CD14-positive monocyte (primary cell): ENCODE measurements at regions not wholly inside any gene's neighbourhood (a gene's known extent, or its start where the extent isn't known, plus 50 kb on each side); places are given as distances from the start of the nearest gene placed in this dataset.

ENCODE experiments used
- DNase-seq, 3 donors: peaks; one replicate each; pipeline ENCODE4 v3.0.0-alpha.2; 2011 to 2022
- H2AFZ ChIP-seq: 2 replicates; pipeline ENCODE4 v1.6.0; 2012; ENCODE audit warnings: mild to moderate bottlenecking, low read depth, low read length, inconsistent platforms; ENCODE audit not compliant: insufficient read depth, poor library complexity, severe bottlenecking
- H3K27ac ChIP-seq, 2 donors: 1 replicate in 1 of 2; 2 replicates in 1 of 2; pipeline ENCODE4 v1.5.1; 2012 to 2013; ENCODE audit warnings: low read length in 2 of 2, control low read depth in 1 of 2, inconsistent platforms in 1 of 2, low read depth in 1 of 2, mild to moderate bottlenecking in 1 of 2
- H3K27me3 ChIP-seq, 2 donors: one replicate each; pipeline versions ENCODE4 v1.6.0 to v1.6.1; 2011 to 2013; ENCODE audit warnings: low read length in 2 of 2; ENCODE audit not compliant: control insufficient read depth in 2 of 2, insufficient read depth in 2 of 2
- H3K36me3 ChIP-seq, 2 donors: replicated peaks in 1 of 2; 1 replicate in 1 of 2; 2 replicates in 1 of 2; pipeline versions ENCODE4 v1.5.1 to v1.6.1; 2012 to 2013; ENCODE audit warnings: low read length in 2 of 2, control low read depth in 1 of 2, inconsistent platforms in 1 of 2, mild to moderate bottlenecking in 1 of 2; ENCODE audit not compliant: insufficient read depth in 2 of 2, control insufficient read depth in 1 of 2
- H3K4me1 ChIP-seq, 2 donors: 1 replicate in 1 of 2; 2 replicates in 1 of 2; pipeline versions ENCODE4 v1.5.1 to v1.6.1; 2012 to 2013; ENCODE audit warnings: low read length in 2 of 2, control low read depth in 1 of 2, inconsistent platforms in 1 of 2, mild to moderate bottlenecking in 1 of 2, moderate library complexity in 1 of 2; ENCODE audit not compliant: insufficient read depth in 2 of 2, control insufficient read depth in 1 of 2
- H3K4me2 ChIP-seq: replicated peaks from 2 replicates; pipeline ENCODE3; 2012; ENCODE audit warnings: low read length, moderate library complexity, mild to moderate bottlenecking; ENCODE audit not compliant: poor library complexity, severe bottlenecking; ENCODE audit errors: extremely low read depth
- H3K4me3 ChIP-seq, 3 experiments: fragments of 200-600 bp in 1 of 3; sonication (generic) in 1 of 3; replicated peaks in 1 of 3; 1 replicate in 2 of 3; 2 replicates in 1 of 3; pipeline ENCODE4 v1.5.1; 2011 to 2013; ENCODE audit warnings: low read length in 3 of 3, mild to moderate bottlenecking in 3 of 3, control low read depth in 2 of 3, low read depth in 2 of 3, inconsistent platforms in 1 of 3, moderate library complexity in 1 of 3
- H3K79me2 ChIP-seq: 2 replicates; pipeline ENCODE4 v1.6.0; 2012; ENCODE audit warnings: mild to moderate bottlenecking, control low read depth, inconsistent platforms, low read length, moderate library complexity; ENCODE audit not compliant: insufficient read depth
- H3K9ac ChIP-seq: 2 replicates; pipeline ENCODE4 v1.6.0; 2017; ENCODE audit warnings: low read length, mild to moderate bottlenecking; ENCODE audit not compliant: insufficient read depth, poor library complexity, severe bottlenecking
- H3K9me3 ChIP-seq, 2 donors: replicated peaks in 1 of 2; 1 replicate in 1 of 2; 2 replicates in 1 of 2; pipeline versions ENCODE4 v1.5.1 to v1.6.1; 2012 to 2013; ENCODE audit warnings: low read length in 2 of 2, control low read depth in 1 of 2; ENCODE audit not compliant: control insufficient read depth in 1 of 2, insufficient read depth in 1 of 2
- H4K20me1 ChIP-seq: 2 replicates; pipeline ENCODE4 v1.6.0; 2012; ENCODE audit warnings: mild to moderate bottlenecking, low read length, control low read depth, moderate library complexity; ENCODE audit not compliant: insufficient read depth
- H3K27ac Mint-ChIP-seq, 7 donors: one replicate each; pipeline ENCODE4 v1.8.0; 2020; ENCODE audit warnings: mild to moderate bottlenecking in 7 of 7, mixed read lengths in 7 of 7, moderate library complexity in 6 of 7, inconsistent platforms in 2 of 7
- H3K27me3 Mint-ChIP-seq, 3 donors: one replicate each; pipeline ENCODE4 v1.8.0; 2021 to 2022; ENCODE audit warnings: low read depth in 3 of 3, mild to moderate bottlenecking in 3 of 3, mixed read lengths in 3 of 3, moderate library complexity in 3 of 3, inconsistent platforms in 1 of 3
- H3K36me3 Mint-ChIP-seq, 2 donors: one replicate each; pipeline ENCODE4 v1.8.0; 2020; ENCODE audit warnings: mixed read lengths in 2 of 2, inconsistent platforms in 1 of 2, mild to moderate bottlenecking in 1 of 2
- H3K4me1 Mint-ChIP-seq: one replicate; pipeline ENCODE4 v1.8.0; 2020; ENCODE audit warnings: mild to moderate bottlenecking, mixed read lengths
- H3K4me3 Mint-ChIP-seq, 2 donors: one replicate each; pipeline ENCODE4 v1.8.0; 2020; ENCODE audit warnings: mild to moderate bottlenecking in 2 of 2, mixed read lengths in 2 of 2, moderate library complexity in 1 of 2
- H3K9me3 Mint-ChIP-seq, 7 donors: one replicate each; pipeline ENCODE4 v1.8.0; 2020 to 2022; ENCODE audit warnings: mixed read lengths in 7 of 7, mild to moderate bottlenecking in 6 of 7, moderate library complexity in 6 of 7, inconsistent platforms in 2 of 7
- WGBS: methylation state at CpG from one replicate; pipeline ENCODE4 v1.1.5; 2013; ENCODE audit warnings: missing lambda C conversion rate; ENCODE audit not compliant: insufficient coverage; 5-methylcytosine and 5-hydroxymethylcytosine counted together
- intact Hi-C, 2 donors: fragments of 100-400 bp; cut with micrococcal nuclease; formaldehyde crosslinking; loops; one replicate each; pipeline versions ENCODE4 v1.15.0 to v1.15.1; 2023
- TF ChIP-seq, protein P1 (sequence below): fragments of 200-600 bp; IDR thresholded peaks from one replicate; pipeline ENCODE4 v1.8.0; 2022; ENCODE audit warnings: antibody characterized with exemption, mild to moderate bottlenecking

DNA sequence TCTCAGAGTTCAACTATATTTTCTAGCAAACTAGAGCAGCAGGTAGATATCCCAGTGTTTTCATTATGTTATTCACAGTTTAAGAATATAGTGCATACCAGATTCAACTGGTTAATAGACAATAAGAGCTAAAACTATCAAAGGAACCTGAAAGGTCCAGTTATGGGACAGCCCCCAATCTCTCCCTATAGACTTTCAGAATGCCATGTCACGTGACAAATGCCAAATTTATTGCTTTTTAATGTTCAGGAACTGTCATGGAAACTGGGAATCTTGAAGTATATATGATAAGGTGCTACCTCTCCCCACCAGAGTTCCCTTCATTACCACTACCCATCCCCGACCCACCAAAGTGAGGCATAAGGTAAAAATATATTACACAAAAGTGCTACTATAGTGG, 629.0 kb upstream of the SEMA6A start:
- H4K20me1 ChIP-seq, result no peaks in the 10 kb centered on the region
- TF ChIP-seq, protein P1, sequence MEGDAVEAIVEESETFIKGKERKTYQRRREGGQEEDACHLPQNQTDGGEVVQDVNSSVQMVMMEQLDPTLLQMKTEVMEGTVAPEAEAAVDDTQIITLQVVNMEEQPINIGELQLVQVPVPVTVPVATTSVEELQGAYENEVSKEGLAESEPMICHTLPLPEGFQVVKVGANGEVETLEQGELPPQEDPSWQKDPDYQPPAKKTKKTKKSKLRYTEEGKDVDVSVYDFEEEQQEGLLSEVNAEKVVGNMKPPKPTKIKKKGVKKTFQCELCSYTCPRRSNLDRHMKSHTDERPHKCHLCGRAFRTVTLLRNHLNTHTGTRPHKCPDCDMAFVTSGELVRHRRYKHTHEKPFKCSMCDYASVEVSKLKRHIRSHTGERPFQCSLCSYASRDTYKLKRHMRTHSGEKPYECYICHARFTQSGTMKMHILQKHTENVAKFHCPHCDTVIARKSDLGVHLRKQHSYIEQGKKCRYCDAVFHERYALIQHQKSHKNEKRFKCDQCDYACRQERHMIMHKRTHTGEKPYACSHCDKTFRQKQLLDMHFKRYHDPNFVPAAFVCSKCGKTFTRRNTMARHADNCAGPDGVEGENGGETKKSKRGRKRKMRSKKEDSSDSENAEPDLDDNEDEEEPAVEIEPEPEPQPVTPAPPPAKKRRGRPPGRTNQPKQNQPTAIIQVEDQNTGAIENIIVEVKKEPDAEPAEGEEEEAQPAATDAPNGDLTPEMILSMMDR, result no peak
- no peak overlapping the region for H3K4me3 ChIP-seq
- peaks cover 5 to 14% of the 10 kb centered on the region in 2 donors for H3K9me3 ChIP-seq
- H3K36me3 ChIP-seq, result no peaks in the 10 kb centered on the region
- H3K9me3 Mint-ChIP-seq, result peaks cover 0 to 10% (median 5%) of the 10 kb centered on the region in 7 donors
- no peak for DNase-seq
- intact Hi-C loops, result no loop called here
- no peak overlapping the region for H3K27ac Mint-ChIP-seq
- no peaks in the 10 kb centered on the region for H3K4me1 ChIP-seq
- H3K79me2 ChIP-seq, result no peaks in the 10 kb centered on the region
- no peak overlapping the region for H2AFZ ChIP-seq
- H3K27me3 Mint-ChIP-seq, result no peaks in the 10 kb centered on the region
- H3K4me2 ChIP-seq, result no peak overlapping the region
- H3K27me3 ChIP-seq, result no peaks in the 10 kb centered on the region
- H3K4me1 Mint-ChIP-seq, result no peaks in the 10 kb centered on the region
- WGBS, result no CpG with 5 or more reads among the region's 2 CpGs
- H3K4me3 Mint-ChIP-seq, result no peak overlapping the region
- H3K9ac ChIP-seq, result no peak overlapping the region
- H3K36me3 Mint-ChIP-seq, result no peaks in the 10 kb centered on the region
- H3K27ac ChIP-seq, result no peak overlapping the region

DNA sequence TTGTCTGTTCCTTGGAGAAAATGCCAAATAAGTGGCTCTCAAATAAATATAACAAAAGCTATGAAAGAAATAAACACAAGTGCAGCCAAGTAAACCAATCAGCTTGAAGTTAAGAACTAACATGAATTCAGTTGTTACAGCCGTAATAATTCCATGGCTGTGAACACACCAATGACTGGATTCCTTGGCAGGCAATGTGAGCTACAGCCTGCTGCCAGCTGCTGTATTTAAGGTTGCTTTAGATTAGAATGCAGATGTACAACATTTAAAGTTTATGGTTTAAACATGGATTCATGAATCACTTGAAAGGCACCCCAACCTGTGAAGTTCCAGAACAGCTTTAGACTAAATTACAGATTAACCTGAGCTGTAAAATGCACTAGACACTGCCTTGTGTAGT, 626.4 kb upstream of the SEMA6A start:
- H3K4me3 ChIP-seq, result no peak overlapping the region
- no peaks in the 10 kb centered on the region for H3K27me3 ChIP-seq
- H3K4me2 ChIP-seq, result no peak overlapping the region
- TF ChIP-seq, protein P1, result no peak
- Mint-ChIP-seq H3K27me3 (no peaks in the 10 kb centered on the region), H3K27ac (no peak overlapping the region), H3K9me3 (peaks cover 0 to 8% (median 4%) of the 10 kb centered on the region in 7 donors), H3K4me3 (no peak overlapping the region), H3K36me3 (no peaks in the 10 kb centered on the region), H3K4me1 (no peaks in the 10 kb centered on the region)
- peaks cover 5 to 7% of the 10 kb centered on the region in 2 donors for H3K9me3 ChIP-seq
- DNase-seq, result no peak
- no peak overlapping the region for H3K27ac ChIP-seq
- H2AFZ ChIP-seq, result no peak overlapping the region
- WGBS, result 100% methylated on average over 1 of the region's 1 CpG
- intact Hi-C loops, result no loop called here
- no peaks in the 10 kb centered on the region for H3K36me3 ChIP-seq
- no peaks in the 10 kb centered on the region for H3K79me2 ChIP-seq
- no peaks in the 10 kb centered on the region for H4K20me1 ChIP-seq
- H3K4me1 ChIP-seq, result no peaks in the 10 kb centered on the region
- no peak overlapping the region for H3K9ac ChIP-seq
